ENCODE measurements at regions not wholly inside any gene's neighbourhood (a gene's known extent, or its start where the extent isn't known, plus 50 kb on each side); places are given as distances from the start of the nearest gene placed in this dataset.

GRCh38 chr15:94561036-94561689, 329.8 kb downstream of the MCTP2 start:
- H3K4me3 ChIP-seq (ENCODE audit: low read depth, low read length), result no peak overlapping the region
- TF ChIP-seq, protein P1, sequence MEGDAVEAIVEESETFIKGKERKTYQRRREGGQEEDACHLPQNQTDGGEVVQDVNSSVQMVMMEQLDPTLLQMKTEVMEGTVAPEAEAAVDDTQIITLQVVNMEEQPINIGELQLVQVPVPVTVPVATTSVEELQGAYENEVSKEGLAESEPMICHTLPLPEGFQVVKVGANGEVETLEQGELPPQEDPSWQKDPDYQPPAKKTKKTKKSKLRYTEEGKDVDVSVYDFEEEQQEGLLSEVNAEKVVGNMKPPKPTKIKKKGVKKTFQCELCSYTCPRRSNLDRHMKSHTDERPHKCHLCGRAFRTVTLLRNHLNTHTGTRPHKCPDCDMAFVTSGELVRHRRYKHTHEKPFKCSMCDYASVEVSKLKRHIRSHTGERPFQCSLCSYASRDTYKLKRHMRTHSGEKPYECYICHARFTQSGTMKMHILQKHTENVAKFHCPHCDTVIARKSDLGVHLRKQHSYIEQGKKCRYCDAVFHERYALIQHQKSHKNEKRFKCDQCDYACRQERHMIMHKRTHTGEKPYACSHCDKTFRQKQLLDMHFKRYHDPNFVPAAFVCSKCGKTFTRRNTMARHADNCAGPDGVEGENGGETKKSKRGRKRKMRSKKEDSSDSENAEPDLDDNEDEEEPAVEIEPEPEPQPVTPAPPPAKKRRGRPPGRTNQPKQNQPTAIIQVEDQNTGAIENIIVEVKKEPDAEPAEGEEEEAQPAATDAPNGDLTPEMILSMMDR (IDR thresholded peaks at IDR 0.05; ENCODE audit: low read depth, low read length), result no peak

DNA sequence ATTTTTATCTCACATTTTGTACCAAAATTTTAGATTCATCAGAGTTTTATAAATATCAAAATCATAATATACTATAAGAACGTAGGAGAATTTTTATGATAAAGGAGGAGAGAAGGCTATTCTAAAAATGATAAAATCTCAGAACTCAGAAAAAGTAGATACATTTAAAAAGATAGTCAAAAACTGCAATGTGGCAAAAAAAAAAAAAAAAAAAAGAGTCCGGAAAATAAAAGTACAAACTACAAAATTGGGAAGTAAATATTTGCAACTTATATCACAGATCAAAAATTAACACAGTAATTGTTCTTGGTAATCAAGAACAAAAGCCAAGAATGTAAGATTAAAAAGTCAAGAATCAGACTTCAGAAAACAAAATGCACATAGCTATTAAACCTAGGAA, 332.1 kb downstream of the MCTP2 start:
- TF ChIP-seq, protein P1 (IDR thresholded peaks at IDR 0.05; ENCODE audit: low read depth, low read length), result no peak
- no peak overlapping the region for H3K4me3 ChIP-seq (ENCODE audit: low read depth, low read length)

DNA sequence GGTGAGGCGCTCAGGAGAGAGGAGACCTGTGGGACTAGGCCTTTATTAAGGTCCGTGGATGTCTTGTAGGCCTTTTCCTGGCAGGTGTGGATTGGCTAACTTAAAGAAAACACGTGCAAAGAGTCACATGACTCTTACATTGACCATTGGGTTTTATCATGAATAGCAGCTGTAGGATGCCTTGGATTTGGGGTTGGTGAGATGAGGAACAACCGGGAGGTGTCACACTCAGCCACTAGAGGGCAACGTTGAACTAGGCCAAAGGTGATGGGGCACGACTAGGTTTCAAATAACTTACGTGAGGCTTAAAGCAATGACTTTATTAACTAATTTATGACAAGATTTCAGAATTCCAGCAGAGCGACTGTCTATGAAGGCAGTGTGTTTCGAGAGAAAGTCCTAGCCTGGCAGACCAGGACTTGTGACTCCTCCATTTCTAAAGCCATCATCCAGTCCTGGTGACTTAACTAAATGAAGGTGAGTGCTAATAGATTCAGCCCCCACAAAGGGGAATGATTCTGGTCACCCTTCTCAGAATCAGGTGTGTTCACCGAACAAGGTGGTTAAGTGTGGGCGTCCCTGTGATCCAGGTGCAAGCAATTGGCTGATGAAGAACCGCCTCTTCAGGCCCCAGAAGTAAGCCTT, 345.6 kb downstream of the MCTP2 start:
- TF ChIP-seq, protein P1 (IDR thresholded peaks at IDR 0.05; ENCODE audit: low read depth, low read length), result peak; percentile 30; the same call in 1 of the 2 replicates
- H3K4me3 ChIP-seq (ENCODE audit: low read depth, low read length), result no peak overlapping the region

GRCh38 chr15:94579286-94579685, 347.9 kb downstream of the MCTP2 start:
- TF ChIP-seq, protein P1 (IDR thresholded peaks at IDR 0.05; ENCODE audit: low read depth, low read length), result no peak
- H3K4me3 ChIP-seq (ENCODE audit: low read depth, low read length), result no peak overlapping the region

DNA sequence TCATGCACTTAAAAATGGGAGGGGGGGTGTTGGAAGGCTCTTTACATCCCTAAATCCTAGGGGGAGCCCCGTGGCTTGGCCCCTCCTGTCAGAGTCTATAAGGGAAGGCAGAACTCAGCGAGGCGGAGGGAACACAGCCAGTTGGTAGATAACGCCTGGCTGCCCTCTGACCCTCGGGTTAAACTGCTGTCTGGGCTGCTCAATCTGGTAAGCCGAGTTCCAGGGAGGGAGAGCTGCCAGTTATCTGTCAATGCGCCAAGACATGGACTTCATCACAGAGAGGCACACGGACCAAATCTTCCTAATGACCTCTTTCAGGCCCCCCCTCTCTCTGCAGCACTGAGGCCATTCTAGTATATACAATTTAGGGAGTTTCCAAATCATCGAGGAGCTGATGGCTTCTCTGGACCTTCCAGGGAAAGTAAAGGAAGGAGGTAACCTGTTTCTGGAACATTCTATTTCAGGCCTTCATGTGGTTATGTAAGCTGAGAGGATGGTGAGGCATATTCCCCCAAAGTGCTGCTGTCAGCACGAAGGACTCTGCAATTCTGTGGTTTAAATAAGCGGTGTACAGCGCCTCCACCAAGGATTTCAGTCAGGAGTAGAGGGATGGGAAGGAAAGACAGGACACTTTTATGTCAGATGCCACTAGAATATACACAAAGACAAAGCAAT, 349.0 kb downstream of the MCTP2 start:
- TF ChIP-seq, protein P1 (IDR thresholded peaks at IDR 0.05; ENCODE audit: low read depth, low read length), result no peak
- no peak overlapping the region for H3K4me3 ChIP-seq (ENCODE audit: low read depth, low read length)

DNA sequence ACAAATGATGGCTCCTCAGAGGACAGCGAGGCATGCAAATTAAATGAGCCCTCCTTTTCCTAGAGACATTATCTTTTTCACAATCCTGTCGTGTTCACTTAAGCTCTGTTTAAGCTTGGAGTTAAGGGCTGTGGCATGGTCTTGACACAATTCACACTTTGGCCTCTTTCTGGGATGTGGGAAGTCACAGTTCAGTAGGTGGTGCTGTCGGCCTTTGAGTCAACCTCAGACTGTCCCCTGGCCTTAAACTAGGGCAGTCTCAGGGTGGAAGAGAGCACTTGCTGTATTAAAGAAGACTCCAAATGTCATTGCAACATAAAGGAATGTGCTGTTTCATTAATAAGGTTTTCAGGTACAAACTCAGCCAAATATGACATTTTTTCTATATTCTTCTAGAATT, 351.0 kb downstream of the MCTP2 start:
- no peak overlapping the region for H3K4me3 ChIP-seq (ENCODE audit: low read depth, low read length)
- TF ChIP-seq, protein P1 (IDR thresholded peaks at IDR 0.05; ENCODE audit: low read depth, low read length), result no peak

DNA sequence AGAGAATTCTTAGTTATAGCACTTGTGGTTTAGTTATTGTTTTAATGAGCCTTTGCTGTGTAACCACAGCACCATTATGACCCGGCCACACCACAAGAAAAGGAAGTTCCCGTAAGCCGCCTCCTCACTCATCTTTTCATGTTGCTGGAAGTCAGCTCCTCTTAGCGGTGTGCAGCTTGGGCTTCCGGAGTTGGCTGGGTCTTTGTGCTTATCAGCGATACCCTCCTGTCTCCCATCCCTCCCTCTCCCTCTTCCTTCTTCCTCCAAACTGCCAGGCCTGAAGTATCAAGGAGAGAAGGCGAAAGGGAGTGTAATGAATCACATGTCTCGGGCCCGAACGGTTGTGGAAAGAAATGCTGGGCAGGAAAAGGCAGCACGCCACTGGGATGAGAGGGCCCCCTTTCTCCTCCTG, 353.5 kb downstream of the MCTP2 start:
- TF ChIP-seq, protein P1 (IDR thresholded peaks at IDR 0.05; ENCODE audit: low read depth, low read length), result no peak
- no peak overlapping the region for H3K4me3 ChIP-seq (ENCODE audit: low read depth, low read length)
